ENCODE measurements at regions not wholly inside any gene's neighbourhood (a gene's known extent, or its start where the extent isn't known, plus 50 kb on each side); places are given as distances from the start of the nearest gene placed in this dataset.

DNA sequence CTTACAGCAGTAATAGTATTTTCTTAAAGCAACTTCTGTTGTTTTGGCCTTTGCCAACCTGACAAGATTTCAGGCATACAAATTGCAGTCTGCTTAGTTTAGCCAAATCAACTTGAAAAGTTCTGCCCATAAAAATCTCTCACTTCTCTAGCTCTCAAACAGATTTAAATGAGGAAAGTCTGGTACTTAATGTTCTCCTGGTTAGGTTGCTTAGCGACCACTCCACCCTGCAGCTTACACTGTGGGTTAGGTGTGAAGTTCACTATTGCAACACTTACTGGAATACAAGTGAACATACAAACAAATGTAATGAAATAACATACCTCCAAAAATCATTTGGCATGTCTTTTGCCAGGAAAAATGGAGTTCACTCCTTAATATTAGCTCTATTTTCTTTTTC, 178.7 kb upstream of the PCDH9 start:
- H3K4me2 ChIP-seq (ENCODE audit: insufficient read depth, low read length), result no peak overlapping the region
- no peak overlapping the region for H3K4me3 ChIP-seq
- H3K27me3 ChIP-seq (ENCODE audit: control insufficient read depth in 2 of 2, insufficient read depth in 2 of 2, low read length in 2 of 2), result no peaks in the 10 kb centered on the region
- no TSS peak for BruUV-seq (replicated peaks)
- no peaks in the 10 kb centered on the region for H3K9me1 ChIP-seq (ENCODE audit: control insufficient read depth, insufficient read depth, low read length)
- WGBS (ENCODE audit: insufficient coverage, low coverage, missing lambda C conversion rate), result no CpG with 5 or more reads among the region's 1 CpG
- H3K36me3 ChIP-seq (ENCODE audit: control insufficient read depth, insufficient read depth, low read length), result no peaks in the 10 kb centered on the region
- intact Hi-C loops (cut with micrococcal nuclease) (no loop called here), in situ Hi-C loops (cut with MboI) (no loop called here)
- no peak overlapping the region for H3K9ac ChIP-seq (ENCODE audit: insufficient read depth in 1 of 2, low read depth in 2 of 2, low read length in 2 of 2)
- TF ChIP-seq ARNT (IDR thresholded peaks at IDR 0.05) (no peak), ARID2 (IDR thresholded peaks at IDR 0.05) (no peak), PHB2 (IDR thresholded peaks at IDR 0.05; ENCODE audit: low read depth) (no peak), PHF20 (IDR thresholded peaks at IDR 0.05; ENCODE audit: partially characterized antibody) (no peak), TCFL5 (CRISPR knock-in tag; conservative IDR thresholded peaks at IDR 0.05) (no peak), NRF1 (conservative IDR thresholded peaks at IDR 0.05 in 1 of 2, IDR thresholded peaks at IDR 0.05 in 1 of 2) (no peak), SP1 (CRISPR knock-in tag; IDR thresholded peaks at IDR 0.05) (no peak), C11orf30 (IDR thresholded peaks at IDR 0.05; ENCODE audit: low read depth) (no peak), CREBBP (IDR thresholded peaks at IDR 0.05; ENCODE audit: low read depth, low read length) (no peak), MECOM (CRISPR knock-in tag; IDR thresholded peaks at IDR 0.05) (no peak), ZNF766 (CRISPR knock-in tag; conservative IDR thresholded peaks at IDR 0.05) (no peak)
- TF ChIP-seq, protein P1, sequence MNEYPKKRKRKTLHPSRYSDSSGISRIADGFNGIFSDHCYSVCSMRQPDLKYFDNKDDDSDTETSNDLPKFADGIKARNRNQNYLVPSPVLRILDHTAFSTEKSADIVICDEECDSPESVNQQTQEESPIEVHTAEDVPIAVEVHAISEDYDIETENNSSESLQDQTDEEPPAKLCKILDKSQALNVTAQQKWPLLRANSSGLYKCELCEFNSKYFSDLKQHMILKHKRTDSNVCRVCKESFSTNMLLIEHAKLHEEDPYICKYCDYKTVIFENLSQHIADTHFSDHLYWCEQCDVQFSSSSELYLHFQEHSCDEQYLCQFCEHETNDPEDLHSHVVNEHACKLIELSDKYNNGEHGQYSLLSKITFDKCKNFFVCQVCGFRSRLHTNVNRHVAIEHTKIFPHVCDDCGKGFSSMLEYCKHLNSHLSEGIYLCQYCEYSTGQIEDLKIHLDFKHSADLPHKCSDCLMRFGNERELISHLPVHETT (CRISPR knock-in tag; conservative IDR thresholded peaks at IDR 0.05 in 1 of 2, IDR thresholded peaks at IDR 0.05 in 1 of 2), result no peak
- TF ChIP-seq, protein P2, sequence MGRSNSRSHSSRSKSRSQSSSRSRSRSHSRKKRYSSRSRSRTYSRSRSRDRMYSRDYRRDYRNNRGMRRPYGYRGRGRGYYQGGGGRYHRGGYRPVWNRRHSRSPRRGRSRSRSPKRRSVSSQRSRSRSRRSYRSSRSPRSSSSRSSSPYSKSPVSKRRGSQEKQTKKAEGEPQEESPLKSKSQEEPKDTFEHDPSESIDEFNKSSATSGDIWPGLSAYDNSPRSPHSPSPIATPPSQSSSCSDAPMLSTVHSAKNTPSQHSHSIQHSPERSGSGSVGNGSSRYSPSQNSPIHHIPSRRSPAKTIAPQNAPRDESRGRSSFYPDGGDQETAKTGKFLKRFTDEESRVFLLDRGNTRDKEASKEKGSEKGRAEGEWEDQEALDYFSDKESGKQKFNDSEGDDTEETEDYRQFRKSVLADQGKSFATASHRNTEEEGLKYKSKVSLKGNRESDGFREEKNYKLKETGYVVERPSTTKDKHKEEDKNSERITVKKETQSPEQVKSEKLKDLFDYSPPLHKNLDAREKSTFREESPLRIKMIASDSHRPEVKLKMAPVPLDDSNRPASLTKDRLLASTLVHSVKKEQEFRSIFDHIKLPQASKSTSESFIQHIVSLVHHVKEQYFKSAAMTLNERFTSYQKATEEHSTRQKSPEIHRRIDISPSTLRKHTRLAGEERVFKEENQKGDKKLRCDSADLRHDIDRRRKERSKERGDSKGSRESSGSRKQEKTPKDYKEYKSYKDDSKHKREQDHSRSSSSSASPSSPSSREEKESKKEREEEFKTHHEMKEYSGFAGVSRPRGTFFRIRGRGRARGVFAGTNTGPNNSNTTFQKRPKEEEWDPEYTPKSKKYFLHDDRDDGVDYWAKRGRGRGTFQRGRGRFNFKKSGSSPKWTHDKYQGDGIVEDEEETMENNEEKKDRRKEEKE (IDR thresholded peaks at IDR 0.05; ENCODE audit: borderline replicate concordance in 1 of 2, control insufficient read depth in 1 of 2, low read depth in 2 of 2, low read length in 1 of 2), result no peak
- TF ChIP-seq, protein P3, sequence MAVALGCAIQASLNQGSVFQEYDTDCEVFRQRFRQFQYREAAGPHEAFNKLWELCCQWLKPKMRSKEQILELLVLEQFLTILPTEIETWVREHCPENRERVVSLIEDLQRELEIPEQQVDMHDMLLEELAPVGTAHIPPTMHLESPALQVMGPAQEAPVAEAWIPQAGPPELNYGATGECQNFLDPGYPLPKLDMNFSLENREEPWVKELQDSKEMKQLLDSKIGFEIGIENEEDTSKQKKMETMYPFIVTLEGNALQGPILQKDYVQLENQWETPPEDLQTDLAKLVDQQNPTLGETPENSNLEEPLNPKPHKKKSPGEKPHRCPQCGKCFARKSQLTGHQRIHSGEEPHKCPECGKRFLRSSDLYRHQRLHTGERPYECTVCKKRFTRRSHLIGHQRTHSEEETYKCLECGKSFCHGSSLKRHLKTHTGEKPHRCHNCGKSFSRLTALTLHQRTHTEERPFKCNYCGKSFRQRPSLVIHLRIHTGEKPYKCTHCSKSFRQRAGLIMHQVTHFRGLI (CRISPR knock-in tag; IDR thresholded peaks at IDR 0.05), result no peak
- no peak for ATAC-seq
- ChIA-PET POLR2A (no interaction called here), CTCF (ENCODE audit: low intra/inter-chr PET ratio) (no interaction called here)
- no peak for DNase-seq (ENCODE audit: extremely low read depth in 1 of 4, low spot score in 3 of 4)
- FAIRE-seq, result no peak
- H3K9me3 ChIP-seq (replicated peaks; ENCODE audit: control insufficient read depth, insufficient read depth, low read depth, low read length), result no peaks in the 10 kb centered on the region
- H3K27ac ChIP-seq (ENCODE audit: extremely low read depth, low read depth, low read length), result no peak overlapping the region
- no peaks in the 10 kb centered on the region for H3K4me1 ChIP-seq (replicated peaks in 1 of 2; ENCODE audit: control insufficient read depth in 2 of 2, insufficient read depth in 2 of 2, low read length in 2 of 2)
- no peaks in the 10 kb centered on the region for H3K79me2 ChIP-seq (ENCODE audit: control insufficient read depth, insufficient read depth, low read length)
- H2AFZ ChIP-seq (ENCODE audit: low read depth, low read length), result no peak overlapping the region
- no peaks in the 10 kb centered on the region for H4K20me1 ChIP-seq (replicated peaks; ENCODE audit: control insufficient read depth, insufficient read depth, low read length)

All from K562 (cell line).